Activated gamma-delta T cell (primary cell): ENCODE measurements at regions not wholly inside any gene's neighbourhood (a gene's known extent, or its start where the extent isn't known, plus 50 kb on each side); places are given as distances from the start of the nearest gene placed in this dataset.

Experiments
- DNase-seq: peaks from one replicate; lab custom pipeline; 2025; lab: John Stamatoyannopoulos, UW

DNA sequence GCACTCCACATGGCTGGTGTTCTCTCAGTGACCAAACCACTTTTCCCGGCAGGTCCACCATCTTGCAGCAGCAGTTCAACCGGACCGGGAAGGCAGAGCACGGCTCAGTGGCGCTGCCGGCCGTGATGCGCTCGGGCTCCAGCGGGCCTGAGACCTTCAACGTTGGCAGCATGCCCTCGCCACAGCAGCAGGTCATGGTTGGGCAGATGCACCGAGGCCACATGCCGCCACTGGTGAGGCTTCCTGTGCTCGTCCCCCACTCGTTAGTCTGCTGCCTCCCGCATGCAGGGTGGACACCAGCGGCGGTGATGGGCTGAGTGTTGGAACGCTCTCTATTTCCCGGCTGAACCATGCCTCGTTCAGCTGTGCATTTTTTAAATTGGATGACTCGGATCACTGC, 344.9 kb upstream of the TPM1 start:
- DNase-seq: no peak

DNA sequence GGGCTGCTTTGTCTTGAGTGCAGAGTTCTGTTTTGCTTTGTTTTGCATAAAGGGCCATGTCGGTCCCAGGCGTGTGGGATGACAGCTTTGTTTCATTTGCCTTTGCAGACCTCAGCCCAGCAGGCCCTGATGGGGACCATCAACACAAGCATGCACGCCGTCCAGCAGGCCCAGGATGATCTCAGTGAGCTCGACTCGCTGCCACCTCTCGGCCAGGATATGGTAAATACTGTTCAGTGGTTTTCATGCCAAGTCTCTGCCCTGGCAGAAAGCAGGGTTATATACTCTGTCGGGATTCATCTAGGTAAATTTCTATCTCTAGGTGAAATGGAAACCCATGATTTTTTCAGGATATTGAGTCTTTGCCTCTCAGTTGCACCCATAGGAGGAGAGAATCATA, 343.9 kb upstream of the TPM1 start:
- no peak for DNase-seq

DNA sequence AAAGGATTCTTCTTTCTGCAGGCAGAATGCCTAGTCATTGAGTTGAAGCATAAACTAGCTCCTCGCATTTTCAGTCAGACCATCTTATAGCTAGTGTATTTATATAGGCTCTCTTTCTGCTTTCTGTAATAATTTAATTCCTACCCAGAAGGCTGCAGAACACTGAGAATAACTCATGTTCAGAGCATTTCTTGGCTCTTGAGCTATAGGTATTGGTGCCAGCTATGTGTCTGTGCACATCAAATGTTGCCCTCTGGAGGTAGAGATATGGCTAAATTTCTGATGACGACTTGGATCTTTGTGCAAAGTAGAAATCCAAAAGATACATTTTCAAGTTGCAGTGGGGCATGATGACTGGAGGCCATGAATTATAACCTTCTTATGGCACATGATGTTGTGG, 336.2 kb upstream of the TPM1 start:
- DNase-seq: no peak

DNA sequence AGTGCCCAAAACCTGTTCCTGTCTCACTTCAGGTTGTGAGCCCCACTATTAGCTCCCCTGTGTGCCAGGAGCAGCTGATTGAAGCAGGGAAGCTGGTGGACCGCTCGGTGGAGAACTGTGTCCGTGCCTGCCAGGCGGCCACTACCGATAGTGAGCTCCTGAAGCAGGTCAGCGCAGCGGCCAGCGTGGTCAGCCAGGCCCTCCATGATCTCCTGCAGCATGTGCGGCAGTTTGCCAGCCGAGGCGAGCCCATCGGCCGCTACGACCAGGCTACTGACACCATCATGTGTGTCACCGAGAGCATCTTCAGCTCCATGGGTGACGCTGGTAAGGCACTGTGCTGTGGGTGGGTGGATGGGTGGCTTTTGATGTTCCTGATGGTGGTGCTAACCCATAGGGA, 334.1 kb upstream of the TPM1 start:
- DNase-seq: no peak

DNA sequence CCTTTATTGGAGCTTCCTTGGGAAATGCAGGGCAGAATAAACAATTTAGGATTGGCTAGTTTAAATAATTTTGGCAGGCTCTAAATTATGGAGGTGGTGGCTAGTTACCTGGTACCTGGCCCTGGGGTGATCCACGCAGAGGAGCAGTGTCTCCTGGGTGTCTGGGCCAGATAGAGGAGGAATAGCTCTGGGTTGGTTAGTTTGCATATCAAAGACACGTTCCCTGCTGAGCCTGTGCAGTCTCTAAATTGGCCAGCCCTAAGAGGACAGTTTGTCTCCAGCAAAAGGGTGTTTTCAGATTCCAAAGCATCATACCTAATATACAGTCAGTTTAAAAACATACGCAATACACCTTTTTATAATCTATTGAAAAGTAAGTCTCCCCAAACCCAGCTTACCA, 333.3 kb upstream of the TPM1 start:
- DNase-seq: no peak

DNA sequence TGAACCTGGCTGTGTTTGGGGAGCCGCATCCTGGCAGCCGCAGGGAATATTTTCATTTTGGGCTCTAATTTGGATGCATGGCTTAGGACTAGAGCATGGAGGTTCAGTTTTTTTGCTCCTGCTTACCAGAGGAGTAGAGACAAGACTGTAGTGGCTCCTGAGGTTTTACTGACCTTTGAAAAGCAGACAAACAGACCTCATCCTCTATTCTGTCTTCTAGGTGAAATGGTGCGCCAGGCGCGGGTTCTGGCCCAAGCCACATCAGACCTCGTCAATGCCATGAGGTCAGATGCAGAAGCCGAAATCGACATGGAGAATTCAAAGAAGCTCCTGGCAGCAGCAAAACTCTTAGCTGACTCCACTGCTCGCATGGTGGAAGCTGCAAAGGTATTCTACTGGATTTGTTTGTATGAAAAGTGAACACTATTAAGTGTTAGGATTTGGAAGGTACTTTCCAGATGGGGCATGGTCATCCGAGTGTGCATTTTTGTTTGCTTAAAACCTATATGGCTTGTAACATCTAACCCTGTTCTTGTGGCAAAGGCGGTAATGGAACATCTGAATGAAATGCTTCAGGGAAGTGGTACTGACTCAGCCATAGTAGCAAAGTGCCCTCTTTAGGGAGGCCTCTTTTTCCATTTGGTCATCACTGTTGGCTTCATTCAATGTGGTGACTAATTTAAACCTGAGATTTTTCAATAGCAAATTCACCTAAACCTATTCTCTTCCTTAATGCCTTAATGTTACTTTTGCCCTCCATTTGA, 330.7 kb upstream of the TPM1 start:
- DNase-seq: no peak

DNA sequence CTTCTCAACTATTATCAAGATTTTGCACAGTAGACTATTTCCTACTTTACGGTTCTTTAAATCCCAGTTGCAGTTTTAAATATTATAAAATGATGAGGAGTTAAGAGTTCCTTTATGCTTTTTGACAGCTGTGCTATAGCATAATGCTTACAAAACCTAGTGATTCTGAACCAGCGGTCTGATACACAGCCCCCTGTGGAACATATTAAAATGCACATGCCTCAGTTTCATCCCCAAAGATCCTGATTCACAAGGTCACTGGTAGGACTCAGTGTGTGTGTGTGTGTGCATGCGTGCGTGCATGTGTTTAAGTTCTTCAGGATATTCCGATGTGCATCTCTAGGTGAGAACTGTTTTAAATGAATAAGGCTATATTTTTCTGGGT, 330.1 kb upstream of the TPM1 start:
- DNase-seq: no peak

DNA sequence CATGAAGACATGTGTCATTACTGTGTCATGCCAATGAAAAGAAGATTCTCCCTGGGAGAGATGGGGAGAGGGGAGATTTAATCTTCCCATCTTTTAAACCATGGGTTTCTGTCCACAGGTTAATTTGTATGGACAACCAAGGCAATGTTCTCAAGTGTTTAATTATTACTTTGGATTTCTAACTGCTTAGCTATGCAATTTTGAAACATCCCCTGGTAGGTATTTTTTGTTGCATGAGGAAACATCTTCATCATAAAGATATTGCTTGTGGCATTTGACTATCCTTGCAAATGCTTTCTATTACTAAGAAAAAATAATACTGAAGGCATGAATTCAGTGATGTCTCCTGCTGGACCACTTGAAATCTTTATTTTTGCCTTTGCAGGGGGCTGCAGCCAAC, 326.6 kb upstream of the TPM1 start:
- no peak for DNase-seq

DNA sequence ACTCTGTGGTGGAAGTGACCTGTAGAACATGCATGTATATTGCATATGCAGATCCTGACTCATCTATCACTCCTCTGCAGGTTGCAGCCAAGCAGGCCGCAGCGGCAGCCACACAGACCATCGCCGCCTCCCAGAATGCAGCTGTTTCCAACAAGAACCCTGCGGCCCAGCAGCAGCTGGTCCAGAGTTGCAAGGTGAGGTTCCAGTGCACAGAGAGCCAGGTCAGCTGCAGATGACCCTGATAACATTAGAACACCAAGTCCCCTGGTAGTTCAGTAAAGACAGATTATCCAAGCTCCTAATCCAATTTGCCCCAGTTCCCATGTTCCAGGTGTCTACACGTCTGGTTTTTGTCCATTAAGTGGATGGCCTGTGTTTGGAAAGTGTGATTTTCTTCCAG, 325.1 kb upstream of the TPM1 start:
- DNase-seq: no peak

DNA sequence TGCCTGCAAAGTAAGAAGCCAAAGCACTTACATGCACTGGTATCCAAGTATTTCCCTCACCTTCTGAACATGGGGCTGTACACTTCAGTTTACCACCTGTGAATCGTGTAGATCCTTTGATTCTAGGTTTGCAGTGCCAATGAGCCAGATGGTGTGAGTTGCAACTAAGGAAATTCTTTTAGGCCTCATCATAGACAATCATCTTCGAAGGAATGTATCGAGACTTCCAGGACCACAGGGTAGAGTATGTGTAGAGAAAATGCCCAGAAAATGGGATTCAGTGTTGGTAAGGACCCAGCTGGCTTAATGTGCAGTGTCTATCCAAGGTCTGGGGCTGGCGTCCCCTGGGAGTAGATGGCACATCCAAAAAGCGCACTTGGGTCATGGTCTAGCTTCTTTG, 323.2 kb upstream of the TPM1 start:
- DNase-seq: no peak

DNA sequence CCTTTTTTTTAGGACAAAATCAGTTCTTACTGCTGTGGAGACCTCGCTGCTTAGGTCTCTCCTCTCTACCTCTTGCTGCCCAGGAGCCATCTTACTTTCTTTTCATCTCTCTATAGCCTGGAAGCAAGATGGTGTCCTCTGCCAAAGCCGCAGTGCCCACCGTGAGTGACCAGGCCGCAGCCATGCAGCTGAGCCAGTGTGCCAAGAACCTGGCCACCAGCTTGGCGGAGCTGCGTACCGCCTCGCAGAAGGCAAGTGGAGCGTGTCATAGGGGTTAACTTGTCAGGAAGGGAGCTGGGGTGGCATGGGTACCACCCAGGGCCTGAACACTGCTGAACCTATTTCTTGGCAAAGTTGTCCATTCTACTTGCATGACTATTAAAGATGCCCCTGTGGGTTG, 320.3 kb upstream of the TPM1 start:
- no peak for DNase-seq

DNA sequence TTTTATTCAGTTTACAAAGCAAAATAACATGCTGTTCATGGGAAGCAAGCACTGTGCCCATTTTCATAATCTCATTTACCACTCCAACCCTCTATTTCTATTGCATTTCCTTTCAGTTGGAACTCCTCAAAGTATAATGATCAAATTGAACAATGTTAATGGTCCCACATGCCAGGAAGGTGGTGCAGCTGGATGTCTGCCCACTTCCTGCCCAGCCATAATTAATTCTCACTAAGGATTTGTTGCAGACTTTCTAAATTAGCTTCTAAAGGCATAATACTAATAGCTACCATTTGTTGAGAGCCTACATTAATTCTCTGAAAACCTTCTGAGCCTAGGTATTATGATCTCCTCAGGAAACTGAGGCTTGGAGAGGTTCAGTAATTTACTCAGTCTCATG, 316.1 kb upstream of the TPM1 start:
- no peak for DNase-seq

DNA sequence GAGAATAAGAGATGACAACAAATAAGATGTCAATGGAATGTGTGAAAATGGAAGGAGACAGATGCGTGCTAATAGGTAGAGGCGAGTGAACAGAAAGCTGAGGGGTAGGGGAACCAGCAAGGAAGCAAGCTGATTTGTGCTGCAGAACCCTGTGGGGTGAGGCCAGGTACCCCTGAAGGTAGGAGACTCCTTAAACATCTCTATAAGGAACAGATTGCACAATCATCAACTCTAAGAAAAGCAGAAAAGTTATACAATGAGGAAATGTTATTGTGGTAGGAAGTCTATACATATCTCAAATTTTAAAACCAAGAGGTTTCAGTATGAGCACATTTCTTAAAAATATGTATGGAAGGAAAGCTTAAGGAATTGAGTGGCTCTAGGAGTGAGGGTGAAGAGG, 315.0 kb upstream of the TPM1 start:
- DNase-seq: no peak

DNA sequence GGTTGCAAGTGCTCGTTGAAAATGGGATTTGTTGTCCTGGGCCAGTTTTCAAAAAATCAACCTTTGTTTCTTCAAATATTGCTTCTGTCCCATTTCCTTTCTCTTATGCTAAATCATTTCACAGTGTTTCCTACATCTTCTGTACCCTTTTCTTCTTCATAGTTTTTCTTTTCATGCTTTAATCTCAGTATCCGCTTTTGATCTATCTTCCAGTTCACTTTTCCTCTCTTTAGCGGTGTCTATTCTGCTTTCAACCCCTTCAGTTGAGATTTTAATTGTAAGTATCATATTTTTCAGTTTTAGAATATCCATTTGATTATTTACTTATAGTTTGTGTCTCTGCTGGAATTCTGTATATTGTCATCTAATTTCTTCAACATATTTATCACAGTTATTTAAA, 311.7 kb upstream of the TPM1 start:
- DNase-seq: no peak

DNA sequence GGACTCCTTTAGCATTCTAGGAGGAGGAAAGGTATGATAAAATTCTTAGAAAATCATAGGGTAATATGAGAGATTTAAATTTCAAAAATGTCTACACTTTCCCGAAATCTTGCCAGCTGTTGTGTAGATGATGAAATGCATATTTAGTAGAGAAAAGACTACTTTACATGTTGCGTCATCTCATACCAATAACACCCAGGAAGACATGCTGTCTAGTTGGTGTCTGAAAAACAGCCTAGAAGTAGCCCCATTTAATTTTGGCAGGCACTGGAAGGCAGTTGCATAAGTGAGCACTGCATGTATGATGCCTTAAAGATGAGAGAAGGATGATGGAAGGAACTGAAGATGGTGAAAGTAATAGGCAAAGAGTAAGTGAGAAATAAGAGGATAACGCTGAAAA, 310.5 kb upstream of the TPM1 start:
- DNase-seq: no peak

DNA sequence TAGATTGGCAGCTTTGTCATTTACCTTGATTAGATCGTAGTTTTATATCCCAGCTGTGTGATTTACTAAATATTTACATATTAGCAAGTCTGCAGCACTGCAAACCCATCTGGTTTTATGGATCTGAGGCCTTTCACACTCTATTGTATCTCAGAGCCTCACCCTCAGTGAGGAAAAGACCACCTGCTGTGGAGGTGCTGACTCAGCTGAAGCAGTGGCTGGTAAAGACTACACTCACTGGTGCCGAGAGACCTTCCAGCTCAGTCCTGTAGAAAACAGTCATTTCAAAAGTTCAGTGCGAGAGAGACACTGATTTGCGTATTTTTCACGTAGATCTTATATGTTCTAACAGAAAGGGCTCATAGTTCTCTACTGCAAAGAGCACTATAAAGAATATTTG, 307.8 kb upstream of the TPM1 start:
- DNase-seq: no peak

DNA sequence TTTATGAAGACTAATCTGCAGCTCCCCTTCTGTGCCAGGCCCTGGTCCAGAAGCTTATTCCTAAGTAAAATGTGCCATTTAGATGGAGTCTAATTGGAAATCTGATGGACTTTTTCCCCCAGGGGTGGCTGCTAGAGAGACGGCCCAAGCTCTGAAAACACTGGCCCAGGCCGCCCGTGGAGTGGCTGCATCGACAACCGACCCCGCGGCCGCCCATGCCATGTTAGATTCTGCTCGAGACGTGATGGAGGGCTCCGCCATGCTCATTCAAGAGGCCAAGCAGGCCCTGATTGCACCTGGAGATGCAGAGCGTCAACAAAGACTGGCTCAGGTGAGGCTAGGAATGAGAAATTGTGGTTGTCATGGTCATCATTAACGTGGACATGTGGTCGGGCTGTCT, 305.8 kb upstream of the TPM1 start:
- DNase-seq: no peak

DNA sequence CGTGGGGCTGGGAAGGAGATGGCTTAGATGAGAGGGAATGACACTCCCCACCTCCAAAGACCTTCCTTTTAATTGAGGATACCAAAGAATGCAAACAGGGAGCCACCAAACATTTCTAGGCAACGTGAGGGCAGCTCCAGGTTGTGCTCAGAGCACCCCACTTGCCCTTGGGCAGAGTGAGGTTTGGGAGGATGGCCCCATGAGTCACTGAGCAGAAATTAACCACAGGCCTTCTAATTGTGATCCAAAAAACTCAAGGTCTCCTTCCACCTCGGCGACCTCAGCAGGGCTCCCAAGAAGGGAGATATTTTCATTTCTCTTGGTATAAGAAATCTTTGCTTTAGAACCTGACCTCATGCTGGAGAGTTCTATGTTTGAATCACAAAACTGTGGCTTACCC, 305.0 kb upstream of the TPM1 start:
- no peak for DNase-seq

DNA sequence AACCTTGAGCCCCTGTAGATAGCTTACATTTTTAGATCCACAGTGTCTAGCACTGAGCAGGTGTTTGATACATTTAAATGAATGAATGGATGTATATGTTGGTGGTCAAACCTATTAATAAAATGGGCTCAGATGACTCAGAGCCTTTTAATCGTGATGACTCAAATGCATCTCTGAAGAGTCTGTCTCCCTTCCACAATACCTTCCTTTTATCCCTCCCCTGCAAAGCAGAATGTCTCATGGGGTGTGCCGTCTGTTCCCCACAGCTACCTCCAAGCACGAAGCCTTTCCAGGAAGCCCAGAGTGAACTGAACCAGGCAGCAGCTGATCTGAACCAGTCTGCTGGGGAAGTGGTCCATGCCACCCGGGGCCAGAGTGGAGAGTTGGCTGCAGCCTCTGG, 303.5 kb upstream of the TPM1 start:
- no peak for DNase-seq

DNA sequence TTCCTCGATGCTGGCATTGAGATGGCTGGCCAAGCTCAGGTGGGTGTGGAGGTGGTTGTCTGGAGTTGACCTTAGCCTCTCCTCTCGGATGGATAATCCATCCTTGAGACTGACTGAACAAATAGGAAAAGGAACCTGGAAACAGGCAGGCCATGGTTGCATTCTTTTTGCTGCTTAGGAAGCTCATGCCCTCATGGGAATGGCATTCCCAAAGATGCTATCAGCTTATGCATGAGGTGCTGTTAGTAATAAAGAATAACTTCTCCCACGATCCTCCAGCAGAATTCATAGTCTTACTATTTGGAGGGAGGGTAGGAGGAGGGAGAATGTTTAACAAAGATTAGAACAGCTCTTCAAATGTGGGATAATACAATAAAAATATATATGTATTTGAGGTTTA, 303.0 kb upstream of the TPM1 start:
- no peak for DNase-seq

DNA sequence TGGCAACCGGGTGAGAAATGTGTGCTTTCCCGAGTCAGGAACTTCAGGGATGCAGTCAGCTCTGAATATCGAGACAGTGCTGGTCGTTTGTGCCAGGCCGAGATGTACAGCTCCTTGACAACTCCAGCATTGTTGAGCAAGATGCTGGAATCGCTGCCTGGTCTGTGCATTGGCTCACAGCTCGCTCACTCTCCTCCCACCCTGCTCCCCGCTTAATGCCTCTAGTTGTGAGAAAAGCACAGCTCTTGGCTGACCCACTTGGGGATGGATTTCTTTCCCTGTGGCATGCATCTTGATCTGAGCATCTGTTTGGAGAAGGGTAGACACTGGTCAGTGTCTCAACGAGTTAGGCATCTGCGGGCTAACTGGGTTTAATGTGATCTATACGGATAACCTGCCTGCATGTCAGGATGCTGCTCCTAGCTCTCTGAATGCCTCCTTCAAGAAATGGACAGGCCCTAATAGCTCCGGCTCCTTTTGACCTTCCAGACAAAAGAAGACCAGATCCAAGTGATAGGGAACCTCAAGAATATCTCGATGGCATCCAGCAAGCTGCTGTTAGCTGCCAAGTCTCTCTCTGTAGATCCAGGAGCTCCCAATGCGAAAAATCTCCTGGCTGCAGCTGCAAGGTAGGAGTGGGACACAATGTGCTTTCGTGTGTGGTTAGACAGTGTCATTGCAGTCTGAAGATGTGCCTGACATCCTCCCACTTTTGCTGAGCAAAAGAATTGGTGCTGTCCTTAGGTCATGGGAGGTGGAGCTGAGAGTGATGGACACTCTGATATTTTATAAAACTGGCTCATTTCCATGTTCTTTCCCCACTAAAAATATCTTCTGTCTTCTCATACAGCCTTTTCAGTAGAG, 302.2 kb upstream of the TPM1 start:
- no peak for DNase-seq

DNA sequence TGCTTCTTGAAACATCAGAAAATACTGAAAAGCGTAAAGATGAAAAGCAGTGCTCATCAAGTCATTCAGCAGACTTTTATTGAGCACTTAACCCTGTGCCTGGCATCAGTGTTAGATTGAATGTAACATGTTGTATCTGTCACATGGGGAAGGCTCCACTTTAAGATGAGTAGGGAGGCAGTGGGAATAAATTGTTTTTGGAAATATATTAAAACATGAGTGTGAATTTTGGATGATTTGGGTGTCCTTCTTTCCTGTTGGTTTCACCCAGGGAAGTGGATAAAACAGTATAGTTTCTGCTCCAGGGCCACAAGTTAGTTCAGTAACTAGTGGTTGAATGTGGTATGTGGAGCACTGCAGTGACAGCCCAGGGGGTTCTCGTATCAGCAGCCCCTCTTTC, 301.4 kb upstream of the TPM1 start:
- no peak for DNase-seq

DNA sequence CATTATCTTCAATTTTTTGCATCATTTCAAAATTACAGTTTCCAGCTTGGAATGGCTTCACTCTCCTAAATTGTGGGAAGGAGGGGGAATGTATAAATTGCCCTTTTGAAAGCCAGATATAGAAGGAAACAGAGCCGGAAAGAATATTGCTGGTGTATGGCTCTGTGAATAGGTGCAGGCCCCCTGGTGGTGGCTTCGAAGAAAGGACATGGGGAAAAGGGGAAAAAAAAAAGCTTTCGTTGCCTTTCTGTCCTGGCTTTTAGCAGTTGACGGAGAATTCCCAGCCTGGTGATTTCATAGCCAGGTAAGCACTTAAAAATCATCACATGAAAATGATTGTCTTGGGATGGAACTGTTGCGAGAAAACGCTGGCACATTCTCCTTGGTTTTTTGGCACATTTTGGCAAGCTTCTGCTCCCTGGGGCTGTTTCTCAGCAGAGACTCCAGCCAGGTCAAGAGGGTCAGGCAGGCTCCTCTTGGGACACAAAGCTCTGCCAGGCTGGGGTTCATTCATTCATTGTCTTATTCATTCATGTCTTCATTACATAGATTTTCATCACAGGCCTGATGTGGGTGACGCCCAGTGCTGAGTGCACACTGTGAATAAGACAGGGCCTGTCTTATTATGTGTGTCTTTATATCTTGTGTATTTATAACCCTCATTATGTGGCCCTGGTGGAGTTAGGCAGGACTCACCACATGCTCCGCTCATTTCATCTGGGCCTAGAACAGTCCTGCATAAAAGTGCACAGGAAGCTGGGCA, 300.0 kb upstream of the TPM1 start:
- no peak for DNase-seq
